ENCODE measurements at regions not wholly inside any gene's neighbourhood (a gene's known extent, or its start where the extent isn't known, plus 50 kb on each side); places are given as distances from the start of the nearest gene placed in this dataset.
"Not testable (repeated sequence)": the region's sequence is repeated elsewhere in the genome, so short reads cannot be mapped to it uniquely, and the experiment has no call there.

DNA sequence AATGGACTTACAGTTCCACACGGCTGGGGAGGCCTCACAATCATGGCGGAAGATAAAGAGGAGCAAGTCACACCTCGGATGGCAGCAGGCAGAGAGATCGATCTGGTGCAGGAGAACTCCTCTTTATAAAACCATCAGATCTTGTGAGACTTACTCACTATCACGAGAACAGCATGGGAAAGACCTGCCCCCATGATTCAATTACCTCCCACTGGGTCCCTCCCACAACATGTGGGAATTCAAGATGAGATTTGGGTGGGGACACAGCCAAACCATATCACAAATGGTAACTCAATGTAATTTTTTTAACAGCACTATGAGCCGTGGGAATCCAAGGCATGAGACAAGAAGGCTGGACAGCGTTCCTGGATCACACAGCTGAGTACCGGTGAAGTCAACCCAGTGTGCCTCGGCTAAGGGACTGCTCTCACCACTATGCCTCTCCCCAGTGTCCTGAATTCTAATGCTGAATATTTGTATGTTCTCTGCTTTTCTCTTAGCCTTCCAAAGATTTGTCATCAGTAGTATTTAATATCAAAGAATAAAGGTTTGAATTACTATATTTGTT, 84.3 kb downstream of the IRS2 start:
- DNase-seq (ENCODE audit: low read depth) = not testable (repeated sequence)

DNA sequence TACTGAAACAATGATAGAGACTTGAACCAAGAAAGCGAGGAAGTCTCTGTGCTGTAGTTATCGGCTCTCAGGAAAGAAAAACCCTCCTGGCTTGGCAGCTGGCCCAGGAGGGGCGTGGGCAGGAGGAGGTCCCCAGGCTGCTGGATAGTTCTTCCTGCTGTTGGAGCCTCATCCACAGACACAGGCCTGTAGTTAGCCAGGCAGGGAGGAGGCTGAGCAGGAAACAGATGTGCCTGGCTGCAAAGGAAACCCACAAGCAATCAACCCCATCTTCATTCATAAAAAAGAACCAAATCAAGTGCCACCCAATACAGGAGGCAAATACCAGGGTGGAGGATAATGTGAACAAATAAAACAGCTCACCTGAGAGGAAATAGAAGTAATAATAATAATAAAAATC, 86.2 kb downstream of the IRS2 start:
- DNase-seq (ENCODE audit: low read depth) = peak; percentile 81

DNA sequence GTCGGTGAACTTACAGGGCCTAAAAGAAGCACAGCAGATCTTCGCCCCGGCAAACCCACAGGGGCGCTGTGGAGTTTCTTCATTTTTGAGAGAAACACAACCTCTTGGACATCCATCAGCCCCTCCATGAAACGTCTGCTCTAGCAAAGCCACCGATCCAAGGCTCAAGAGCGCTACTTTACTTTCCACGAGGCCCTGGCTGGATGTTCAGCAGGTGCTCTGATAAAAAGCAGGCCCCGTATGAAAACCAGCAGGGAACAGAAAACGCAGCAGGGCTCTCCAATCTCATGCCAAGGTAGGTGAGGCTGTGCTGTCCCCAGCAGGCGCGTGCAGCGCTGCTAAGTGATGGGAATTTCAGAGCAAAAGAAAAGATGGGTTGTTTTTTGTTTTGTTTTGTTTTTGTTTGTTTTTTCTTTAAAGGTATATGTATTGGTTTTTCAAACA, 86.7 kb downstream of the IRS2 start:
- DNase-seq (ENCODE audit: low read depth) = no peak

DNA sequence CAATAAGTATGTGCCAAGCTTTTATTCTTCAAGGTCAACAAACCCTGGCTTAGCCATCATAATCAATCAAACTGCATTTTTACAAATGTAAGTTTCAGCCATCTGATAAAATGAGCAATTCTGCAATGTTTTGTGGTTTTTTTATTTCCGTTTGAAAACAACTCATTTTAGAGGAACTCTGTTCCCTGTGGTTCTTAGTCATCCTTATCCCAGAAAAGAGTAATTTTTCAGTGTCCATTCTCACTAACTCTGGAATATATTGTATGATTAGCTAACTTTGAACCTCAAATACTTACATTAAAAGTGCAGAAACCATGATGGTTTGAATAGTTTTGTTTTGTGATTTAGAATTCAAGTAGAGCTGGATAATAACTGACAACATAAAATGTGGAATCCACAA, 87.6 kb downstream of the IRS2 start:
- DNase-seq (ENCODE audit: low read depth) = peak; percentile 71

GRCh38 chr13:109697936-109698335, 88.4 kb downstream of the IRS2 start:
- DNase-seq (ENCODE audit: low read depth) = no peak

GRCh38 chr13:109695402-109696190, 90.8 kb downstream of the IRS2 start:
- DNase-seq (ENCODE audit: low read depth) = no peak

- DNase-seq (ENCODE audit: low read depth) = no peak
These were observed 91.4 kb downstream of the IRS2 start for GRCh38 chr13:109694972-109695371.

DNA sequence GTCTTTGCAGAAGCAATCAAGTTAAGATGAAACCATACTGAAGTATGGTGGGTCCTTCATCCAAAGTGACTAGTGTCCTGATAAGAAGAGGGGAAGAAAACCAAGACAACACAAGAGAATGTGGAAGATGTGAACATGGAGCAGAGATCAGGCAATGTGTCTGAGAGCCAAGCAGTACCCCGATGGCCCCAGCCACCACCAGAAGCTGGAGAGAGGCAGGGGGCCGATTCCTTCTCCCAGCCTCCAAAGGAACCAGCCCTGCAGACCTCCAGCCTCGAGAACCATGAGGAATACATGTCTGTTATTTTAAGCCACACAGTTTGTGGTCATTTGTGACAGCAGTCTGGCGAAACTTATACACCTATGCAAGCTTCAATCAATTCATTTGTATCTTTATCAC, 93.2 kb downstream of the IRS2 start:
- no peak for DNase-seq (ENCODE audit: low read depth)

DNA sequence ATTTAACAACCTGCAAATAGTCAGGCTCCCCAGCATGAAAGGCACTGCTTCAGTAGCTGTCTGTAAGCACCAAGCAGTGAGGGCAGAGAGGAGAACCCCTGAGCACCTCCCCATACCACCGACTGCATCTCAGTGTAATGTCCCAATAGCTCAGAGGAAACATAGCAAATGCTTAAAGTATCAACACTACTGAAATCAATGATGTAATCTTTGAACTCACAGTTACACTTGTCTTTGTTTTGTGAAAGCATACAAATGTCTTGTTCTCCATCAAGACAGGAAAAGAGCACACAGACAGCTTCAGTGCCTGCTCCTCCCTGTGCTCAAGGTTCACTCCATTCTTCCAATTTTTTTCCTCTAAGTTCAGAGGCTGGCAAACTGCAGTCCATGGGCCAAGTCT, 94.7 kb downstream of the IRS2 start:
- DNase-seq (ENCODE audit: low read depth) = no peak

GRCh38 chr13:109687559-109688448, 98.6 kb downstream of the IRS2 start:
- DNase-seq (ENCODE audit: low read depth) = no peak

- DNase-seq (ENCODE audit: low read depth) = no peak
These were observed 101.2 kb downstream of the IRS2 start for GRCh38 chr13:109685203-109685602.

DNA sequence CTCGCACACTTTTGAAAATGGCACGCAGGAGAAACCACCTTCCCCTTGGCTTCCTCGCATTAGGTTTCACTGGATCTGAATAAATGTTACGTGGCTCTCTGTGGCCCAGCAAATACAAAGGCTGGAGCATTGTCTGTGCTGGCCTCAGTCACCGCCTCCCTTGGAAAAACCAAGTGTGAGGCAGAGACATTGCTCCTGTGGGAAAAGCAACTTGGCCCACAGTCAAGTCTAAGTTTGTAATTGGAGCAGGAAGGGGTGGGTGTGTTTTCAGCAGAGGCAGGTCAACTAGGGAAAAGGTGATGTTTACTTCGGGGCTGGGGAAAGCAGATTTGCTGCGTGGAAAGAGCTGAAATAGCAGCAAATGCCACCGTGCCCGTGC, 101.6 kb downstream of the IRS2 start:
- no peak for DNase-seq (ENCODE audit: low read depth)

- no peak for DNase-seq (ENCODE audit: low read depth)
These were observed 102.1 kb downstream of the IRS2 start for GRCh38 chr13:109684084-109684823.

DNA sequence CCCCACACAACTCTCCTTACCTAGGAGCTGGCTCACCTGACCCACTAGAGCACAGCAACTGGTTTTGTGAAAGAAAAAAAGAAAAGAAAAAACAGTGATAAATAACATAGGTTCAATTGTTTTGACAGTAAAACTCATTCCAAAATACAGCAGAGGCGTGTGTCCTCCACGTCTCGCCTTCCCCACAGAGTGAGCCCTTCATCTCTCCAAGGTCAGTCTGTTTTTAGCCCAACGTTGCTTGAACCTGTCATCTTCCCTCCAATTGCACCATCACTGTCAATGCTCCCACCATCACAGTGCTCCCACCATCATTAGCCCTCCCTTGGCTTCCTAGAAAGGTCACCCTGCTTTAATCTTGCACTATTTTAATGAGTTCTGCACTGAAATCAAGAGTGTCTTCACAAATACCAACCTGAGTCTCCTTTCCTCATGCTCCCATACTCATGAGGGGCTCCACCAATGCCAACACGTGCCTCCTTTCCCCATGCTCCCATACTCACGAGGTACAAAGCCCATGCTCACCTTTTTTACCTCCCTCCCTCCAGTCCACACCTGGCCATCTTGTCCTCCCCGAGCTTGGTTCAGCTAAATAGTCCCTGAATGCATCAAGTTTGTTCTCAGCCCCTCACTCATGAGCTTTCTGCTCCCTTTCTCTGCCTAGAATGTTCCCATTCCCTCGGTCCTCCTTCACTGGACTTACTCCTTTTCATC, 103.7 kb downstream of the IRS2 start:
- no peak for DNase-seq (ENCODE audit: low read depth)

GRCh38 chr13:109680930-109681329, 105.5 kb downstream of the IRS2 start:
- DNase-seq (ENCODE audit: low read depth) = no peak

GRCh38 chr13:109680288-109680687, 106.1 kb downstream of the IRS2 start:
- no peak for DNase-seq (ENCODE audit: low read depth)

DNA sequence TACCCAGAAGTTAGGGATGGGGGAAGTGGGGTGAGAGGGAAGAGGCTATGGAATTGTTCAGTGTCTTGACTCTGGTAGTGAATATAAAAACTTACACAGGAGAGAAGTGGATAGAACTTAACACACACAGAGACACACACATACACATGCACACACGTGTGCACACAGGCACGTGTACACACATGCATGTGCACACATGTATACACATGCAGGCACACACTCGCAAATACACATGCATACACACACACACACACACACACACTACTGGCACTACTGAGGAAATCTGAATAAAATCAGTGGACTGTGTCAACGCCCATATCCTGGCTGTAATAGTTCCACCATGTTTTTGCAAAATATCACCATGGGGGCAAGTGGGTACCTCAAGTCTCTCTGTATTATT, 107.9 kb downstream of the IRS2 start:
- DNase-seq (ENCODE audit: low read depth) = no peak

DNA sequence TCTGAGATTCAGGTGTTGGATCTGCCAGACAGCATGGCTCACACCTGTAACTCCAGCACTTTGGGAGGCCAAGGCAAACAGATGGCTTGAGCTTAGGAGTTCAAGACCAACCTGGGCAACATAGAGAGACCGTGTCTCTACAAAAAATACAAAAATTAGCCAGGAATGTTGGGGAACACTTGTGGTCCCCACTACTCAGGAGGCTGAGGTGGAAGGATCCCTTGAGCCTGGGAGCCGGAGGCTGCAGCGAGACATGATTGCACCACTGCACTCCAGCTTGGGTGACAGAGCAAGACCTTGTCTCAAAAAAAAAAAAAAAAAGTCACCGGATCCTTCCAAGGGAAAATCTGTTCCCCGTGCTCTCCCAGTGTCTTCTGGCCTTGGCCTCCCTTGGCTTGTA, 109.2 kb downstream of the IRS2 start:
- DNase-seq (ENCODE audit: low read depth) = no peak

DNA sequence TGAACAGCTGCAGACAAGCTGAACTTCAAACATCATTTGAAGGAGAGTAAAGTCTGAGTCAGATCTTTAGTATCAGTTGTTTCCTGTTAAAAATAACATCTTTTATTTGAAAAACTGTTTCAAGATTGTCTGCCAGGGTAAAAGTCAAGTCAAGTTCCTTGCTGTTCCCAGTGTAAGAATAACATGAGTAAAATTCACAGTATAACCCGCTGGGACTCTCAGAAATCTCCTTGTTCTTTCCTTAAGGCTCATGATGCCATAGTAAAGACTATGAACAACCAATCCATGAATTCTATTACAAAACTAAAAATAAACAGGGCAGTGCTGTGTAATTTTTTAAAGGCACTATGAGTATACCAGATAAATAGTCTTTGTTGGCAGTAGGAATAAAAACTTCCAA, 112.9 kb downstream of the IRS2 start:
- peak; percentile 45 for DNase-seq (ENCODE audit: low read depth)

DNA sequence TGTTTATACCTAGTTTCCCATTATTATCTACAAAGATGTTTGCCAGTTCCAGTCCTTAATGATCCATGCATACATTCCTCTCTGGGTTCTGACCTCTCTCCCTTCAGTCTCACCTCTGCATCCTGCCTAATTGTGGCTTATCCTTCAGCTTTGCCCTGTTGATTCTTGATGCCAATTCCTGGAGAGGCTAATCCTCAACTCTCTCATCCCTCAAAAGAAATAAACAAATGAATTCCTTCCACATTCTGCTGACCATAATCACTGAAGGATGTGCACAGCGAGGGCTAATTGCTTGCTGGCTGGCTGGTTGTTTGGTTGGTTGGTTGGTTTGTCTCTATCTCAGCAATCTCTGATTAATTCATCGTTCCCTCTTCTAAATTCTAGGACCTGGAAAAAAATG, 113.8 kb downstream of the IRS2 start:
- DNase-seq (ENCODE audit: low read depth) = peak; percentile 59

- DNase-seq (ENCODE audit: low read depth) = no peak
These were observed 114.5 kb downstream of the IRS2 start for GRCh38 chr13:109671919-109672318.

DNA sequence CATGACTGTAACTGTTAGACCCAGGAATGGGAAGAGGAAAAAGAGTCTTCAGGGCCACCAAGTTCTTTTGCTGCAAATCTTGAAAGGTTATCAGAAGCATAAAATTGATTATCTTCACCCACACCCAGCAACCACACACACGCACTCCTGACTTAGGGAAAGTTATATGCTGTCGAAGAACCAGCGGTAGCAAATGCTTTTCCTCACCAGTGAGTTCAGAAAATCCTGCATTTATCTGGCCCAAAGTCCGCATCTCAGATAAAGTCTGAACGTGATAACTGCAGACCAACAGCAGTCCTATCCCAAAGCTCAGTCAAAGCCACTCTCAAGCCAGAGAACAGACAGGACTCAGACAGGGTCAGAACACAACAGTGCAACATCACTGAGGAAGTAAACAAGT, 115.6 kb downstream of the IRS2 start:
- no peak for DNase-seq (ENCODE audit: low read depth)
